OCI-LY3 (cell line): ENCODE measurements at regions not wholly inside any gene's neighbourhood (a gene's known extent, or its start where the extent isn't known, plus 50 kb on each side); places are given as distances from the start of the nearest gene placed in this dataset.

Experiments
- EZH2phosphoT487 ChIP-seq: fragments of 200-600 bp; shearing (Covaris generic); IDR thresholded peaks from 2 replicates; pipeline ENCODE4 v1.6.1; 2018; ENCODE audit warnings: antibody characterized with exemption, mixed run types, low read depth
- TF ChIP-seq, protein P1 (sequence below): fragments of 200-600, 300-600 bp; sonication (generic); IDR thresholded peaks from 2 replicates; pipeline ENCODE4 v1.5.1; 2014; ENCODE audit warnings: antibody characterized with exemption, low read length, low read depth

DNA sequence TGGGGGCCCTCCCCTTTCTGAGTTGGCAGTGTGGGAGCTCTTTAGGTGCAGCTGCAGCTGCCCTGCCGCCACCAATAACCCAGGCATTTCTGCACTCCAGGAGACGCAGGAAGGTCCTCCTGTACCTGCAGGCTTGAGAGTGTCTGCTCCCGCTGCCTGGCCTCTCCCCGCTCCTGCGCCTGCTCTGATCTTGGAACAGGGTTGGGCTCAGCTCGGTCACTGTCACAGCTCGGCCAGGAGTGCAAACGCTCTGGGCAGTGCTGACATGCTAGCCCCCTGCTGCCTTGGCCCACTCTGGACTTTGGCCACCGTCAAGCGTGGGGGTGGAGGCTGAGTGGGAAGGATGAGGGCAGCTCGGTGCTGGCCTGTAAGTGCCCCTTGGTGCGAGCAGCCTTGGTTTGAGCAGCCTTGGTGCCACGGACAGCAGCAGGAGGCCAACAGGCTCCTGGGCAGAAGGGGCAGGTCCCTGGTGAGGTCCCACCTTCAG is 738.1 kb upstream of the GJE1 start:
- TF ChIP-seq, protein P1, sequence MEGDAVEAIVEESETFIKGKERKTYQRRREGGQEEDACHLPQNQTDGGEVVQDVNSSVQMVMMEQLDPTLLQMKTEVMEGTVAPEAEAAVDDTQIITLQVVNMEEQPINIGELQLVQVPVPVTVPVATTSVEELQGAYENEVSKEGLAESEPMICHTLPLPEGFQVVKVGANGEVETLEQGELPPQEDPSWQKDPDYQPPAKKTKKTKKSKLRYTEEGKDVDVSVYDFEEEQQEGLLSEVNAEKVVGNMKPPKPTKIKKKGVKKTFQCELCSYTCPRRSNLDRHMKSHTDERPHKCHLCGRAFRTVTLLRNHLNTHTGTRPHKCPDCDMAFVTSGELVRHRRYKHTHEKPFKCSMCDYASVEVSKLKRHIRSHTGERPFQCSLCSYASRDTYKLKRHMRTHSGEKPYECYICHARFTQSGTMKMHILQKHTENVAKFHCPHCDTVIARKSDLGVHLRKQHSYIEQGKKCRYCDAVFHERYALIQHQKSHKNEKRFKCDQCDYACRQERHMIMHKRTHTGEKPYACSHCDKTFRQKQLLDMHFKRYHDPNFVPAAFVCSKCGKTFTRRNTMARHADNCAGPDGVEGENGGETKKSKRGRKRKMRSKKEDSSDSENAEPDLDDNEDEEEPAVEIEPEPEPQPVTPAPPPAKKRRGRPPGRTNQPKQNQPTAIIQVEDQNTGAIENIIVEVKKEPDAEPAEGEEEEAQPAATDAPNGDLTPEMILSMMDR = no peak
- no peak for TF ChIP-seq EZH2phosphoT487
